NT2/D1 (cell line): ENCODE measurements at regions not wholly inside any gene's neighbourhood (a gene's known extent, or its start where the extent isn't known, plus 50 kb on each side); places are given as distances from the start of the nearest gene placed in this dataset.

Source experiments
- SUZ12 ChIP-seq: IDR thresholded peaks from 2 replicates; pipeline ENCODE4 v1.6.1; 2011; ENCODE audit not compliant: insufficient read length, insufficient read depth; ENCODE audit errors: extremely low read depth
- YY1 ChIP-seq: IDR thresholded peaks from 2 replicates; pipeline ENCODE4 v1.6.1; 2011; ENCODE audit not compliant: insufficient read length, insufficient read depth
- ZNF274 ChIP-seq: IDR thresholded peaks from 2 replicates; pipeline ENCODE4 v1.6.1; 2011; ENCODE audit warnings: mild to moderate bottlenecking, low read depth, low read length

- TF ChIP-seq ZNF274, result no peak
- no peak for TF ChIP-seq YY1
- no peak for TF ChIP-seq SUZ12
Observed at GRCh38 chr14:43877351-43877960, 629.6 kb downstream of the FSCB start.
